HEK293 (cell line): ENCODE measurements at regions not wholly inside any gene's neighbourhood (a gene's known extent, or its start where the extent isn't known, plus 50 kb on each side); places are given as distances from the start of the nearest gene placed in this dataset.

Experiments
- CTCF ChIP-seq: fragments of 450-650 bp; formaldehyde crosslinking; IDR thresholded peaks from 2 replicates; pipeline ENCODE4 v1.5.1; 2016; ENCODE audit warnings: missing biosample characterization, missing genetic modification characterization
- ZNF580 ChIP-seq: fragments of 450-650 bp; formaldehyde crosslinking; IDR thresholded peaks from 2 replicates; pipeline ENCODE4 v1.5.1; 2016; ENCODE audit warnings: missing biosample characterization, missing genetic modification characterization

GRCh38 chr11:26891501-26891900 is 102.4 kb upstream of the FIBIN start:
- TF ChIP-seq CTCF (tag by site-specific recombination) (no peak), ZNF580 (tag by site-specific recombination) (no peak)
